ENCODE measurements at regions not wholly inside any gene's neighbourhood (a gene's known extent, or its start where the extent isn't known, plus 50 kb on each side); places are given as distances from the start of the nearest gene placed in this dataset.

DNA sequence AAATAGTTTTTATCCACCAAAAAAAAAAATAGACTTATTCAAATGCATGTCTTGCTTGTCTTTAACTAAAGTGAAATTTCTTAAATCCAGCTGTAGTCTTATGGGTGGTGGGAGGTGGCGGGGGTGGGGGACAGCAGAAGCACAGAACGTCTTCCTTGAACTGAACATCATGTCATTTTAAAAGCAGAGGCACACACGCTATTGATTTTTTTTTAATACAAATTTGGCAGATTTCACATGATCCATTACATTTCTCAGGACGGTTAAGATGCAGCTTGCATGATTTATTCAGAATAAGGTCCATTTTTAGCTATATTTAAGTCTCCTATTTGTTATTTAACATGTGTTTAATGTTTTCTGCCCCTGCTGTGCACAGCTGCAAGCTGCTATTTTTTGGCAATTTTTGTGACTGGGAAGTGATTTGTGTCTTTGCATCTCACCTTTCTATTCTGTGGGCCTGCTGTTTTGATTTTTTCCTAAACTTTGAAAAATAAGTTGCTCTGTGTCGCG lies 274.0 kb downstream of the TSHZ3 start (continued):
- TF ChIP-seq, protein P1, sequence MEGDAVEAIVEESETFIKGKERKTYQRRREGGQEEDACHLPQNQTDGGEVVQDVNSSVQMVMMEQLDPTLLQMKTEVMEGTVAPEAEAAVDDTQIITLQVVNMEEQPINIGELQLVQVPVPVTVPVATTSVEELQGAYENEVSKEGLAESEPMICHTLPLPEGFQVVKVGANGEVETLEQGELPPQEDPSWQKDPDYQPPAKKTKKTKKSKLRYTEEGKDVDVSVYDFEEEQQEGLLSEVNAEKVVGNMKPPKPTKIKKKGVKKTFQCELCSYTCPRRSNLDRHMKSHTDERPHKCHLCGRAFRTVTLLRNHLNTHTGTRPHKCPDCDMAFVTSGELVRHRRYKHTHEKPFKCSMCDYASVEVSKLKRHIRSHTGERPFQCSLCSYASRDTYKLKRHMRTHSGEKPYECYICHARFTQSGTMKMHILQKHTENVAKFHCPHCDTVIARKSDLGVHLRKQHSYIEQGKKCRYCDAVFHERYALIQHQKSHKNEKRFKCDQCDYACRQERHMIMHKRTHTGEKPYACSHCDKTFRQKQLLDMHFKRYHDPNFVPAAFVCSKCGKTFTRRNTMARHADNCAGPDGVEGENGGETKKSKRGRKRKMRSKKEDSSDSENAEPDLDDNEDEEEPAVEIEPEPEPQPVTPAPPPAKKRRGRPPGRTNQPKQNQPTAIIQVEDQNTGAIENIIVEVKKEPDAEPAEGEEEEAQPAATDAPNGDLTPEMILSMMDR (IDR thresholded peaks at IDR 0.05; ENCODE audit: control extremely low read depth in 1 of 3, insufficient read depth in 1 of 3, low read depth in 1 of 3, low read length in 3 of 3) = no peak
- TF ChIP-seq POLR2A (IDR thresholded peaks at IDR 0.05; ENCODE audit: control extremely low read depth in 1 of 2, low read depth in 2 of 2, low read length in 2 of 2) = no peak
- no peak for TF ChIP-seq BACH1 (IDR thresholded peaks at IDR 0.05; ENCODE audit: low read length)
- TF ChIP-seq GTF2F1 (IDR thresholded peaks at IDR 0.05; ENCODE audit: borderline replicate concordance, low read depth, low read length) = no peak
- no peak for TF ChIP-seq EP300 (IDR thresholded peaks at IDR 0.05; ENCODE audit: borderline replicate concordance in 1 of 2, low read depth in 2 of 2, low read length in 2 of 2)
- no peak for TF ChIP-seq BRCA1 (IDR thresholded peaks at IDR 0.05; ENCODE audit: low read depth, low read length)
- no peak for TF ChIP-seq KDM5A (IDR thresholded peaks at IDR 0.05; ENCODE audit: low read length)
- no peak for TF ChIP-seq TEAD4 (IDR thresholded peaks at IDR 0.05; ENCODE audit: low read depth, low read length)
